Brain microvascular endothelial cell (primary cell): ENCODE measurements at regions not wholly inside any gene's neighbourhood (a gene's known extent, or its start where the extent isn't known, plus 50 kb on each side); places are given as distances from the start of the nearest gene placed in this dataset.

ENCODE experiments used
- DNase-seq: peaks from one replicate; pipeline ENCODE4 v3.0.0-alpha.2; 2020
- H3K27ac ChIP-seq: fragments of 250-450 bp; sonication (Bioruptor Pico); 2 replicates; pipeline ENCODE4 v1.5.1; 2020; ENCODE audit warnings: mild to moderate bottlenecking, moderate library complexity
- H3K27me3 ChIP-seq: fragments of 250-450 bp; sonication (Bioruptor Pico); replicated peaks from 2 replicates; pipeline ENCODE4 v1.5.1; 2020; ENCODE audit warnings: mild to moderate bottlenecking
- H3K36me3 ChIP-seq: fragments of 250-450 bp; sonication (Bioruptor Pico); replicated peaks from 2 replicates; pipeline ENCODE4 v1.5.1; 2020; ENCODE audit warnings: mild to moderate bottlenecking
- H3K4me3 ChIP-seq: 2 replicates; pipeline ENCODE4 v1.5.1; 2011; ENCODE audit warnings: low read depth, mild to moderate bottlenecking, control low read depth, low read length, moderate library complexity
- CTCF ChIP-seq: IDR thresholded peaks from 2 replicates; pipeline ENCODE4 v1.5.1; 2011; ENCODE audit warnings: low read depth, mild to moderate bottlenecking, moderate library complexity, low read length, control low read depth, inconsistent platforms; ENCODE audit errors: missing control alignments
- in situ Hi-C: cut with HindIII; loops from 2 replicates; pipeline ENCODE4 v1.10.0; 2017; ENCODE audit warnings: low sequenced_read_pairs, low pct_ligation_motif_present

GRCh38 chr5:54859316-54859715 lies 126.1 kb downstream of the ESM1 start:
- Histone ChIP-seq H3K27ac (no peak overlapping the region), H3K27me3 (no peaks in the 10 kb centered on the region), H3K4me3 (no peak overlapping the region), H3K36me3 (no peaks in the 10 kb centered on the region)
- in situ Hi-C loops: no loop called here
- no peak for TF ChIP-seq CTCF
- no peak for DNase-seq

GRCh38 chr5:54854883-54855581 lies 130.4 kb downstream of the ESM1 start:
- H3K27ac ChIP-seq: no peak overlapping the region
- TF ChIP-seq CTCF: no peak
- no peaks in the 10 kb centered on the region for H3K36me3 ChIP-seq
- H3K4me3 ChIP-seq: no peak overlapping the region
- in situ Hi-C loops: no loop called here
- H3K27me3 ChIP-seq: no peaks in the 10 kb centered on the region
- no peak for DNase-seq

GRCh38 chr5:54852007-54852406 lies 133.4 kb downstream of the ESM1 start:
- Histone ChIP-seq H3K27me3 (no peaks in the 10 kb centered on the region), H3K4me3 (no peak overlapping the region), H3K36me3 (no peaks in the 10 kb centered on the region), H3K27ac (no peak overlapping the region)
- peak; percentile 40 for TF ChIP-seq CTCF
- DNase-seq: no peak
- in situ Hi-C loops: no loop called here

- Histone ChIP-seq H3K27ac (no peak overlapping the region), H3K4me3 (no peak overlapping the region), H3K27me3 (no peaks in the 10 kb centered on the region), H3K36me3 (no peaks in the 10 kb centered on the region)
- no peak for TF ChIP-seq CTCF
- in situ Hi-C loops: no loop called here
- no peak for DNase-seq
Measured at GRCh38 chr5:54851449-54851848, 133.9 kb downstream of the ESM1 start.

DNA sequence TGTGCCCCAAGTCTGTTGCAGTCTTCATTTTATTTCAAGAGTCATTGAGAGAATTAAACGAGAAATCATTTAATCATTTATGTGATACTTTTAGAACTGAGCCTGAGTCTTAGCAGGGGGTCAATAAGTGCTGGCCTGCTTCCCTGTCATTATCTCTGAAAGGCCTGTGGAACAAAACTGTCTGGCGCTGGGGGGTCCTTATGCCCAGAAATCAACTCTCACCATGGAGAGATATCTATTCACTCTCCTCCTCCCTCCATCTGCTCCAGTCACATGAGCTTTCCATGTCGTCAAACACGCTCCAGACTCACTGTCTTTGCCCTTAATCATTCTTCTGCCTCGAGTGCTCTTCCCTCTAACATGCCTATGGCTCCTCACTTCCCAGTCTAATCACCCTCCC lies 136.8 kb downstream of the ESM1 start:
- no peak for DNase-seq
- in situ Hi-C loops: no loop called here
- H3K36me3 ChIP-seq: no peaks in the 10 kb centered on the region
- no peaks in the 10 kb centered on the region for H3K27me3 ChIP-seq
- H3K4me3 ChIP-seq: no peak overlapping the region
- H3K27ac ChIP-seq: no peak overlapping the region
- no peak for TF ChIP-seq CTCF

GRCh38 chr5:54845567-54845941 lies 139.8 kb downstream of the ESM1 start:
- in situ Hi-C loops: no loop called here
- H3K27ac ChIP-seq: no peak overlapping the region
- peak; percentile 47 for DNase-seq
- no peak overlapping the region for H3K4me3 ChIP-seq
- no peaks in the 10 kb centered on the region for H3K36me3 ChIP-seq
- TF ChIP-seq CTCF: no peak
- no peaks in the 10 kb centered on the region for H3K27me3 ChIP-seq
